Mammary epithelial cell (primary cell): ENCODE measurements at regions not wholly inside any gene's neighbourhood (a gene's known extent, or its start where the extent isn't known, plus 50 kb on each side); places are given as distances from the start of the nearest gene placed in this dataset.

Experiments
- CTCF ChIP-seq, 2 donors: IDR thresholded peaks in 1 of 2; conservative IDR thresholded peaks in 1 of 2; 2 replicates each; pipeline ENCODE4 v1.5.1; 2011 to 2012; ENCODE audit warnings: inconsistent platforms in 2 of 2, low read length in 2 of 2, mild to moderate bottlenecking in 2 of 2, control low read depth in 1 of 2, low read depth in 1 of 2; ENCODE audit not compliant: insufficient read depth in 1 of 2; ENCODE audit errors: extremely low read depth in 1 of 2
- EZH2 ChIP-seq: IDR thresholded peaks from 2 replicates; pipeline ENCODE4 v1.6.1; 2012; ENCODE audit warnings: low read length, inconsistent platforms, borderline replicate concordance

DNA sequence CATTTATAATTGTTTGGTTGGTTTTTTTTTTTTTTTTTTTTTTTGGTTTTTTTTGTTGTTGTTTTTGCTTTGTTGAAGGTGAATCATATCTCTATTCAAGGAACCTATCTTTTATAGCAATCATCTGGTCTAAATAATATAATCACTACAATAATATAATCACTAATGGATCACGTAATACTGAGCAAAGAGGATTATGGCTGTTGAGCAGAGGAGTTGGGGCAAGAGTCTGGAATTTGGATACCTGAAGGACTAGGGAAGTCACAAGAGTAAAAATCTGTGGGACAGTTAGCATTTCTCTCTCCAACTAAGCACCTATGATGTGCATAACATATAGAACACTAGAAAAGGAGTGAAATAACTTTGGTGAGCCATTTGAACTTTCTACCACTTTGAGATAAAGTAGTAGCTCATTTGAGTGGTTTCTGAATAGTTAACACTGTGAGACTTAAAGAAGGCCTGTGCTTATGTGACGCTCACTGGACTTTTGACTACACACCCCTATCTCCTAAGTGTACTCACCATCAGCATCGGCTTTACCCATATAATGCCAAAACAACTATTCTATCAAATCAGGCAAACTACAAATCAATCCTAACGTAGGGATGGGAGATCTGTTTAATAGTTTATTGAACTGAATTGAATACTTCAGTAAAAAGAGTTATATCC, 564.9 kb upstream of the TUSC1 start:
- no peak for TF ChIP-seq CTCF (conservative IDR thresholded peaks at IDR 0.05 in 1 of 2, IDR thresholded peaks at IDR 0.05 in 1 of 2; ENCODE audit: extremely low read depth in 1 of 2, insufficient read depth in 1 of 2, low read depth in 1 of 2, low read length in 2 of 2)
- no peak for TF ChIP-seq EZH2
